Omental fat pad (tissue), 3 donors: ENCODE measurements at regions not wholly inside any gene's neighbourhood (a gene's known extent, or its start where the extent isn't known, plus 50 kb on each side); places are given as distances from the start of the nearest gene placed in this dataset.

Experiments
- ATAC-seq: fragments of 150-250 bp; one replicate; pipeline ENCODE4 v1.9.1; 2016; ENCODE audit warnings: mild to moderate bottlenecking, moderate library complexity; ENCODE audit not compliant: low FRiP score
- DNase-seq: peaks from one replicate; pipeline ENCODE4 v3.0.0-alpha.2; 2019; ENCODE audit warnings: low spot score
- CTCF ChIP-seq, 3 donors: fragments of 450-650 bp; IDR thresholded peaks; one replicate each; pipeline ENCODE4 v1.5.1; 2016 to 2017; ENCODE audit warnings: antibody characterized with exemption in 3 of 3, mild to moderate bottlenecking in 3 of 3, moderate library complexity in 2 of 3

- TF ChIP-seq CTCF (IDR thresholded peaks at IDR 0.05): no peak
- ATAC-seq (no peak), DNase-seq (no peak)
Observed at GRCh38 chr2:238985041-238985729, 137.3 kb downstream of the TWIST2 start.

- ATAC-seq (no peak), DNase-seq (no peak)
- TF ChIP-seq CTCF (IDR thresholded peaks at IDR 0.05): no peak
Observed at GRCh38 chr2:238985931-238986446, 138.1 kb downstream of the TWIST2 start.

- DNase-seq: no peak
- TF ChIP-seq CTCF (IDR thresholded peaks at IDR 0.05): no peak
- ATAC-seq: no peak
Observed at GRCh38 chr2:238986491-238987351, 138.8 kb downstream of the TWIST2 start.

- no peak for ATAC-seq
- no peak for TF ChIP-seq CTCF (IDR thresholded peaks at IDR 0.05)
- DNase-seq: no peak
Observed at GRCh38 chr2:238987352-238987981, 139.6 kb downstream of the TWIST2 start.

- TF ChIP-seq CTCF (IDR thresholded peaks at IDR 0.05): no peak
- ATAC-seq: no peak
- DNase-seq: no peak
Observed at GRCh38 chr2:238988105-238988504, 140.2 kb downstream of the TWIST2 start.

- ATAC-seq (no peak), DNase-seq (no peak)
- no peak for TF ChIP-seq CTCF (IDR thresholded peaks at IDR 0.05)
Observed at GRCh38 chr2:238988752-238989151, 140.9 kb downstream of the TWIST2 start.
